CD4-positive, CD25-positive, alpha-beta regulatory T cell (primary cell): ENCODE measurements at regions not wholly inside any gene's neighbourhood (a gene's known extent, or its start where the extent isn't known, plus 50 kb on each side); places are given as distances from the start of the nearest gene placed in this dataset.

Experiments
- ATAC-seq, 2 donors: fragments of 150-1000 bp; cut with Tn5 transposase; one replicate each; pipeline ENCODE4 v1.10.0; 2021; ENCODE audit warnings: low read depth in 2 of 2, moderate number of reproducible peaks in 2 of 2, moderate library complexity in 1 of 2
- DNase-seq, 3 donors: peaks; one replicate each; pipeline versions ENCODE4 v3.0.0 to v3.0.0-alpha.2; 2012 to 2022; ENCODE audit warnings: mixed read lengths in 1 of 3
- H3K27ac ChIP-seq: one replicate; pipeline ENCODE4 v1.7.0; 2013; ENCODE audit warnings: mild to moderate bottlenecking, low read length; ENCODE audit not compliant: insufficient read depth, poor library complexity, severe bottlenecking
- H3K27me3 ChIP-seq: one replicate; pipeline ENCODE4 v1.7.0; 2013; ENCODE audit warnings: low read length; ENCODE audit not compliant: control insufficient read depth, insufficient read depth
- H3K36me3 ChIP-seq: one replicate; pipeline ENCODE4 v1.7.0; 2013; ENCODE audit warnings: mild to moderate bottlenecking, low read length, moderate library complexity; ENCODE audit not compliant: control insufficient read depth, insufficient read depth
- H3K4me1 ChIP-seq: 2 replicates; pipeline ENCODE4 v1.7.0; 2013; ENCODE audit warnings: mild to moderate bottlenecking, low read length; ENCODE audit not compliant: insufficient read depth, control insufficient read depth, poor library complexity, severe bottlenecking
- H3K4me3 ChIP-seq: one replicate; pipeline ENCODE4 v1.7.0; 2013; ENCODE audit warnings: low read depth, mild to moderate bottlenecking, low read length, moderate library complexity
- H3K9me3 ChIP-seq, 2 experiments: 1 replicate in 1 of 2; 2 replicates in 1 of 2; pipeline ENCODE4 v1.7.0; 2013; ENCODE audit warnings: low read length in 2 of 2, mild to moderate bottlenecking in 1 of 2, moderate library complexity in 1 of 2; ENCODE audit not compliant: control insufficient read depth in 2 of 2
- H3K27ac Mint-ChIP-seq, 3 donors: one replicate each; pipeline ENCODE4 v1.8.0; 2020 to 2022; ENCODE audit warnings: mild to moderate bottlenecking in 3 of 3, mixed read lengths in 3 of 3, moderate library complexity in 2 of 3
- H3K27me3 Mint-ChIP-seq: one replicate; pipeline ENCODE4 v1.8.0; 2022; ENCODE audit warnings: mild to moderate bottlenecking, mixed read lengths
- H3K36me3 Mint-ChIP-seq: one replicate; pipeline ENCODE4 v1.8.0; 2020; ENCODE audit warnings: mixed read lengths
- H3K4me1 Mint-ChIP-seq, 4 donors: one replicate each; pipeline ENCODE4 v1.8.0; 2020 to 2022; ENCODE audit warnings: mixed read lengths in 4 of 4, mild to moderate bottlenecking in 1 of 4
- H3K4me3 Mint-ChIP-seq, 4 donors: one replicate each; pipeline ENCODE4 v1.8.0; 2020 to 2022; ENCODE audit warnings: mild to moderate bottlenecking in 4 of 4, mixed read lengths in 4 of 4, moderate library complexity in 3 of 4
- H3K9me3 Mint-ChIP-seq, 7 donors: one replicate each; pipeline ENCODE4 v1.8.0; 2020 to 2022; ENCODE audit warnings: mixed read lengths in 7 of 7, mild to moderate bottlenecking in 3 of 7, moderate library complexity in 2 of 7

DNA sequence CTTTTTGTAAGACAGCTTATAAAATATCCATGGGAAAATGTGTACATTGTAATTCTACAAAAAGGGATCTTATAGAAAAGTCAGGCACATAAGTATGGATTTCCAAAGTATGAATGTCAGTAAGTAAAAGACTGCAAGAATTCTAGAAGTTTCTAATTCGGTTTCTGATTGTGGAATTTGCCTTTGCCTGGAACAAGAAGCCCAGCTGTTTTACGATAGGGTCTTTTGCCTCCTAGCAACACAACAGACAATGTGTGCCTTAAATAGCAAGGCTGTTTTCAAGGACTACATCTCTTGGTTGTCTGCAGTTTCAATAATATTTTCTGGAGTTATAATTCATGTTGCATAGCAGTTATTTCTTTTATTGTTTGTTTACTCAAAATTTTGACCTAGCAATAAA, 312.9 kb downstream of the MTX2 start:
- H3K27me3 Mint-ChIP-seq: peaks cover 20% of the 10 kb centered on the region
- no peaks in the 10 kb centered on the region for H3K9me3 ChIP-seq
- no peak for DNase-seq

DNA sequence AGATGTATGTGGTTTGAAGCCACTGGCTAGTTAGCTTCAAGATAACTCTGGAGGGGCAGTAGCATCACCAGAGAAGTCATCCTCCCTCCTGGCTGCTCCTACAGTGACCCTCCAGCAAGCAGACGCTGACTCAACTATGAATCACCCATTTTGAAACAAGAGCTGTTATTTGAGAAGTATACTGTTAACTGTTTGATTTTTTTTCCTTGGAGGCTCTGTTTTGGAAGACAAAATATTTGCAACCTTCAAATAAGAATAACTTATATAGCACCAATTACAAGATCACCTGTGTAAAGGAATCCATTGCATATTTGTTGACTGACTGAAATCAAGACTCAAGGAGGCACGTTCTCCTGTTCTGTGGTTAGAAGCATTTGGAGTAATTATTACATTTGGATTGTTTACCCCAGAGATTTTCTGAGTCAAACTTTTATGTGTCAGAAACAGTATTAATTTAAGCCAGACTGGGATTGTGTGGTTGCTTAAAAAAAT, 313.8 kb downstream of the MTX2 start:
- Mint-ChIP-seq H3K27ac (no peak overlapping the region), H3K4me3 (no peak overlapping the region), H3K9me3 (peaks cover 0 to 9% (median 2%) of the 10 kb centered on the region in 7 donors), H3K27me3 (peaks cover 23% of the 10 kb centered on the region), H3K4me1 (no peaks in the 10 kb centered on the region), H3K36me3 (no peaks in the 10 kb centered on the region)
- Histone ChIP-seq H3K4me3 (no peak overlapping the region), H3K27me3 (peaks cover 8% of the 10 kb centered on the region), H3K36me3 (no peaks in the 10 kb centered on the region), H3K9me3 (no peaks in the 10 kb centered on the region), H3K27ac (no peak overlapping the region), H3K4me1 (no peaks in the 10 kb centered on the region)
- ATAC-seq (no peak), DNase-seq (no peak)

More for the DNA sequence above, 312.9 kb downstream of the MTX2 start:
- Mint-ChIP-seq H3K4me1 (no peaks in the 10 kb centered on the region), H3K4me3 (no peak overlapping the region), H3K36me3 (no peaks in the 10 kb centered on the region), H3K9me3 (peaks cover 0 to 9% (median 2%) of the 10 kb centered on the region in 7 donors), H3K27ac (no peak overlapping the region)
- Histone ChIP-seq H3K4me3 (no peak overlapping the region), H3K27me3 (peaks cover 8% of the 10 kb centered on the region), H3K4me1 (no peaks in the 10 kb centered on the region), H3K36me3 (no peaks in the 10 kb centered on the region), H3K27ac (no peak overlapping the region)
- ATAC-seq: no peak

DNA sequence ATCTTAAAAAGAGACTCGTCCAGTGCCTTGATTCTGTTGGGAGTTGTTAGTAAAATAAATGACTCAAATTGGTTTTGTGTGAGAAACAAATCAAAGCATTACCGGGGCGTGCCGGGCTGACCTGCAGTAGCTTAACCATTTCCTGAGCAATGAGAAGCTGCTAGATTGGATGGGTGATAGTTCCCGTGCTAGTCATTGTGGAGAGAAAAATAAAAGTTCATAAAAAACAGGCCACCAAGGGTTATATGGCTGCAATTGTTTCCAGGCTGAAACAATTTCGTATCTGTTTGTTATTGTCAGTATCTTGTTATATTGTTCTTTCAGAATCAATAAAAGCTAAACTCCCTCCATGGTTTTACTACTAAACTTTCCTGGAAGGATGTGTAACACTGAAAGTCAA, 314.4 kb downstream of the MTX2 start:
- Mint-ChIP-seq H3K27ac (no peak overlapping the region), H3K4me3 (no peak overlapping the region), H3K4me1 (no peaks in the 10 kb centered on the region), H3K9me3 (peaks cover 0 to 5% (median 2%) of the 10 kb centered on the region in 7 donors), H3K36me3 (no peaks in the 10 kb centered on the region), H3K27me3 (peaks cover 26% of the 10 kb centered on the region)
- peaks cover 8% of the 10 kb centered on the region for H3K27me3 ChIP-seq
- no peak overlapping the region for H3K27ac ChIP-seq
- no peaks in the 10 kb centered on the region for H3K9me3 ChIP-seq
- ATAC-seq: no peak
- no peaks in the 10 kb centered on the region for H3K4me1 ChIP-seq
- no peaks in the 10 kb centered on the region for H3K36me3 ChIP-seq
- H3K4me3 ChIP-seq: no peak overlapping the region
- peak in 1 of 3 donors; percentile 1 for DNase-seq

DNA sequence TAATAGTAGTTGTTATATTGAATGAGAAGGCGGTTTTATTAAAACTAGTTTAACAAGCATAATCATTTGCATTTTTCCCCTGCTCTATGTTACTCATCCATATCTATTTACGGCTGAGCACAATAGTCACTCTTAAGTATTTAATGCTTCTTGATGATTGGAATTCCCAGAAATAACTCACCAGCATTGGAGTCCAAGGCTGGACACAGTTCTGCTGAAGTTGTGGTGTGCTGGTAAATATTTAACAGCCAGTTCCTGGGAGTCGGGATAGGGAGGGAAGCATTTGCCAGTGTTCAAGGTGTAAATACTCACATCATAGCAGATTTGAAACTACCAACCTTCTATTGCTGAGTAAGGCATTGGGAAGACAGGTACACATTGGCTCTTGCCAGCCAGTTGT, 315.1 kb downstream of the MTX2 start:
- H3K36me3 ChIP-seq: no peaks in the 10 kb centered on the region
- ATAC-seq (no peak), DNase-seq (no peak)
- no peak overlapping the region for H3K4me3 ChIP-seq
- Mint-ChIP-seq H3K27me3 (peaks cover 28% of the 10 kb centered on the region), H3K27ac (no peak overlapping the region), H3K9me3 (peaks cover 0 to 2% (median 0%) of the 10 kb centered on the region in 7 donors), H3K4me1 (no peaks in the 10 kb centered on the region), H3K4me3 (no peak overlapping the region), H3K36me3 (no peaks in the 10 kb centered on the region)
- H3K9me3 ChIP-seq: no peaks in the 10 kb centered on the region
- H3K27ac ChIP-seq: no peak overlapping the region
- H3K27me3 ChIP-seq: peaks cover 8% of the 10 kb centered on the region
- H3K4me1 ChIP-seq: no peaks in the 10 kb centered on the region

DNA sequence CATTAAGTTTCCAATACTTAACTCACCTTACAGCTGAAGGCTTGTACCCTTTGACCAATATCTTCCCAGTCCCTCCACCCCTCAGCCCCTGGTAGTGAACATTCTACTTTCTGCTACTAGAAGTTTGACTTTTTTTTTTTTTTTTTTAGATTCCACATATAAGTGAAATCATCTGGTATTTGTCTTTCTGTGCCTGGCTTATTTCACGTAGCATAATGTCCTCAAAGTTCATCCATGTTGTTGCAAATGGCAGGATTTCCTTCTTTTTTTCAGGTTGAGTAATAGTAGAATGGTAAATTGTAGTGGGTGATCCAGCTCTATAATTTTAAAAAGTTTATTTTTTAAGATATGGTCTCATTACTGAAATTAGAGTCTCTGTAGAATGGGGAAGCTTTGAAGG, 316.0 kb downstream of the MTX2 start:
- Mint-ChIP-seq H3K27me3 (peaks cover 34% of the 10 kb centered on the region), H3K4me3 (no peak overlapping the region), H3K9me3 (no peaks in the 10 kb centered on the region), H3K36me3 (no peaks in the 10 kb centered on the region), H3K27ac (no peak overlapping the region), H3K4me1 (no peaks in the 10 kb centered on the region)
- Histone ChIP-seq H3K9me3 (no peaks in the 10 kb centered on the region), H3K36me3 (no peaks in the 10 kb centered on the region), H3K27me3 (peaks cover 8% of the 10 kb centered on the region), H3K27ac (no peak overlapping the region), H3K4me1 (no peaks in the 10 kb centered on the region), H3K4me3 (no peak overlapping the region)
- no peak for DNase-seq
- ATAC-seq: no peak

DNA sequence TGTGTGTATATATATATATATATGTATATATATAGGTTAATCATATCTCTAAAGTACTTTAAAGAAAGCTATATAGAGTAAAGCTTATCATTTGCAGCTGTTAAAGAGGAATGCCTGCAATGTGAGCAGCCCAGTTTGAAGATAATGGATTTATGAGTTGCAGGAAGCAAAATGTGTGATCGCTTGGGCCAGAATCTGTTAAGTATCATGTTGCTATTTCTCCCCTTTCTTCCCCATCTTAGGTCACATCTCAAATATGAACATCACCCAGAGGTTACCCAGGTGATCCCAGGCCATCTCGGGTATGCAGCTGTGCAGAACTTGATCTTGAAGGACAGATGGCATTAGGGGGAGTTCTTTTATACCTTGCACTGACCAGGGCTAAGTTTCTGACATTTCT, 316.5 kb downstream of the MTX2 start:
- Mint-ChIP-seq H3K36me3 (no peaks in the 10 kb centered on the region), H3K27me3 (peaks cover 34% of the 10 kb centered on the region), H3K27ac (no peak overlapping the region), H3K4me1 (no peaks in the 10 kb centered on the region), H3K9me3 (no peaks in the 10 kb centered on the region), H3K4me3 (no peak overlapping the region)
- H3K27me3 ChIP-seq: peaks cover 8% of the 10 kb centered on the region
- no peak overlapping the region for H3K27ac ChIP-seq
- H3K4me3 ChIP-seq: no peak overlapping the region
- DNase-seq (no peak), ATAC-seq (no peak)
- no peaks in the 10 kb centered on the region for H3K4me1 ChIP-seq
- H3K36me3 ChIP-seq: no peaks in the 10 kb centered on the region
- no peaks in the 10 kb centered on the region for H3K9me3 ChIP-seq

DNA sequence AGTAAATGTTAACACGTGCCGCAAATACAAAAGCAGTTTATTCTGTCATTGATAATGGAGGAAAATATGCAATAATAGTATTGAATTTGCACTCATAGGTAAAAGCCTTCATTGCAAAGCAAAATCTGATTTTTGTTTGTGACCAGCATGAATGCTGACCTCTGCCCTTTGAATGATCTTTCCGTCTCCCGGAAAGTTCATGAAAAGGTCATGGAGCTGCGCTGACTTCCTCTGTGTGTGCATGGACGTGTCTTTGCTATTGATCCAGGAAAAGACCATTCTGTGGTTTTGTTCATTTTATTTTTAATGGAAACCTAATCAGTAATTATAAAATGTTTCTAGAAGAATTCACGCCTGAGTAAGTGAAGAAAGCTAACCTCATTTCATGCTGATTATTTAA, 320.0 kb downstream of the MTX2 start:
- no peaks in the 10 kb centered on the region for H3K4me1 ChIP-seq
- no peak overlapping the region for H3K4me3 ChIP-seq
- H3K9me3 ChIP-seq: no peaks in the 10 kb centered on the region
- no peak overlapping the region for H3K4me3 Mint-ChIP-seq
- H3K27ac Mint-ChIP-seq: no peak overlapping the region
- no peak overlapping the region for H3K27ac ChIP-seq
- H3K36me3 Mint-ChIP-seq: no peaks in the 10 kb centered on the region
- H3K9me3 Mint-ChIP-seq: no peaks in the 10 kb centered on the region
- peaks cover 25% of the 10 kb centered on the region for H3K27me3 Mint-ChIP-seq
- no peaks in the 10 kb centered on the region for H3K4me1 Mint-ChIP-seq
- DNase-seq (no peak), ATAC-seq (no peak)
- H3K27me3 ChIP-seq: peaks cover 7% of the 10 kb centered on the region
- no peaks in the 10 kb centered on the region for H3K36me3 ChIP-seq

DNA sequence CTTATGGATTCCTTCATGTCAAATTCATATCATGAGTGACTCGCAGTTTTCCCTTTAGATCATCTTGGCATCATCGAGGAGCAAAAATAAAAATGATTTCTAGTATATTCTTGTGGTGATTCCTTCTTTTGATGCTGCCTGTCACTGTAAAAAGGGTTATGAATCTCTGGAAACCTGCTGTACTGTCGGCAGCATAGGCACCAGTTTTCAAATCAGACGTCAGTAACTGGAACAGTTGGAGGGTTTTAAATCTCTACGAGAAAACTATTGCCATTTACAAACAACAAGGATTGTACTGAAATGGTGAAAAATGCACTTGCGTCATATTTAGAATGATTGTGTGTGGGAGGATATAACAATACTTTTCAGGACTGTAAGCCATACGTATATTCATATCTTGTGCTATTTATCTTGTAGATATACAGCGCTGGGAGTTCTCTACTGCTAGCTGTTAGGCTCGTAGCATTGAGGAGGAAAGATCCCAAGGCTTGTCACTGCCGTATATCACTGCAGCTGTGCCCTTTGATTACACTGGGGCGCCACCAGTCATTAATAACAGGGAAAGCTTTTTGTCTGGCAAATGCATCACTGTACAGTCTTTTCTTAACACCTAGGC, 320.7 kb downstream of the MTX2 start:
- Mint-ChIP-seq H3K4me1 (no peaks in the 10 kb centered on the region), H3K9me3 (peaks cover 0 to under 1% (median 0%) of the 10 kb centered on the region in 7 donors), H3K27me3 (peaks cover 19% of the 10 kb centered on the region)

More for the DNA sequence above, 320.7 kb downstream of the MTX2 start:
- H3K27ac ChIP-seq: no peak overlapping the region
- H3K4me1 ChIP-seq: no peaks in the 10 kb centered on the region
- Mint-ChIP-seq H3K36me3 (no peaks in the 10 kb centered on the region), H3K4me3 (no peak overlapping the region), H3K27ac (no peak overlapping the region)
- H3K36me3 ChIP-seq: no peaks in the 10 kb centered on the region
- no peak for ATAC-seq
- no peaks in the 10 kb centered on the region for H3K9me3 ChIP-seq
- no peak for DNase-seq
- peaks cover 7% of the 10 kb centered on the region for H3K27me3 ChIP-seq
- H3K4me3 ChIP-seq: no peak overlapping the region
